LHCN-M2 (cell line): ENCODE measurements at regions not wholly inside any gene's neighbourhood (a gene's known extent, or its start where the extent isn't known, plus 50 kb on each side); places are given as distances from the start of the nearest gene placed in this dataset.
A peak's percentile ranks its signal among the peaks of the same experiment; 100 is the strongest.
"Not testable (repeated sequence)": the region's sequence is repeated elsewhere in the genome, so short reads cannot be mapped to it uniquely, and the experiment has no call there.

Experiments used
- DNase-seq: peaks from one replicate; pipeline ENCODE4 v3.0.0-alpha.2; 2012; ENCODE audit warnings: low read depth

GRCh38 chr21:15932726-15933125, 202.9 kb downstream of the USP25 start:
- no peak for DNase-seq

- no peak for DNase-seq
Observed at GRCh38 chr21:15935530-15935929, 205.7 kb downstream of the USP25 start.

GRCh38 chr21:15943009-15943666, 213.4 kb downstream of the USP25 start:
- DNase-seq = peak; percentile 55

GRCh38 chr21:15947677-15948076, 217.9 kb downstream of the USP25 start:
- no peak for DNase-seq

- no peak for DNase-seq
Observed at GRCh38 chr21:15953551-15954116, 223.9 kb downstream of the USP25 start.

GRCh38 chr21:15964236-15964855, 234.6 kb downstream of the USP25 start:
- DNase-seq = no peak

- DNase-seq = no peak
Observed at GRCh38 chr21:15966231-15966630, 236.4 kb downstream of the USP25 start.

GRCh38 chr21:15966651-15967050, 236.9 kb downstream of the USP25 start:
- no peak for DNase-seq

GRCh38 chr21:15967661-15968060, 237.9 kb downstream of the USP25 start:
- peak; percentile 61 for DNase-seq

- DNase-seq = no peak
Observed at GRCh38 chr21:15968776-15969310, 239.1 kb downstream of the USP25 start.

- no peak for DNase-seq
Observed at GRCh38 chr21:15976807-15977206, 247.0 kb downstream of the USP25 start.

GRCh38 chr21:15978215-15978738, 248.5 kb downstream of the USP25 start:
- DNase-seq = peak; percentile 18

- not testable (repeated sequence) for DNase-seq
Observed at GRCh38 chr21:15979493-15979892, 249.7 kb downstream of the USP25 start.

- DNase-seq = peak; percentile 19
Observed at GRCh38 chr21:15986277-15986676, 256.5 kb downstream of the USP25 start.

GRCh38 chr21:15992171-15992570, 262.4 kb downstream of the USP25 start:
- DNase-seq = peak; percentile 92

- DNase-seq = no peak
Observed at GRCh38 chr21:15993951-15994350, 264.2 kb downstream of the USP25 start.

GRCh38 chr21:15999741-16000140, 270.0 kb downstream of the USP25 start:
- DNase-seq = no peak

- DNase-seq = peak; percentile 26
Observed at GRCh38 chr21:16002874-16003466, 273.2 kb downstream of the USP25 start.

GRCh38 chr21:16004086-16004485, 274.3 kb downstream of the USP25 start:
- no peak for DNase-seq

- no peak for DNase-seq
Observed at GRCh38 chr21:16004523-16004922, 274.7 kb downstream of the USP25 start.

GRCh38 chr21:16005996-16006395, 276.2 kb downstream of the USP25 start:
- DNase-seq = no peak

- DNase-seq = no peak
Observed at GRCh38 chr21:16007943-16008342, 278.2 kb downstream of the USP25 start.
